Thoracic aorta (tissue), 2 donors: ENCODE measurements at regions not wholly inside any gene's neighbourhood (a gene's known extent, or its start where the extent isn't known, plus 50 kb on each side); places are given as distances from the start of the nearest gene placed in this dataset.

Experiments used
- ATAC-seq: fragments of 150-250 bp; one replicate; pipeline ENCODE4 v1.8.0; 2017; ENCODE audit warnings: low read depth; ENCODE audit not compliant: insufficient number of reproducible peaks, low FRiP score
- DNase-seq: peaks from one replicate; pipeline ENCODE4 v3.0.0-alpha.2; 2020; ENCODE audit warnings: low spot score
- H3K27ac ChIP-seq, 2 donors: fragments of 200-600 bp; sonication (generic); 1 replicate in 1 of 2; 2 replicates in 1 of 2; pipeline ENCODE4 v1.5.1; 2016; ENCODE audit warnings: mild to moderate bottlenecking in 2 of 2, moderate library complexity in 2 of 2
- H3K27me3 ChIP-seq: fragments of 200-600 bp; sonication (generic); replicated peaks from 2 replicates; pipeline ENCODE4 v1.6.0; 2016; ENCODE audit warnings: mild to moderate bottlenecking; ENCODE audit not compliant: insufficient read depth
- H3K36me3 ChIP-seq: fragments of 200-600 bp; sonication (generic); one replicate; pipeline ENCODE4 v1.5.1; 2016
- H3K4me1 ChIP-seq, 2 donors: fragments of 200-600 bp; sonication (generic); 1 replicate in 1 of 2; 2 replicates in 1 of 2; pipeline versions ENCODE4 v1.5.1 to v1.6.0; 2016; ENCODE audit warnings: low read depth in 2 of 2, mild to moderate bottlenecking in 1 of 2; ENCODE audit not compliant: control insufficient read depth in 1 of 2
- H3K4me3 ChIP-seq: fragments of 200-600 bp; sonication (generic); 2 replicates; pipeline ENCODE4 v1.5.1; 2016; ENCODE audit warnings: mild to moderate bottlenecking
- H3K9me3 ChIP-seq: fragments of 200-600 bp; sonication (generic); 2 replicates; pipeline ENCODE4 v1.5.1; 2016
- CTCF ChIP-seq: fragments of 200-600 bp; sonication (generic); IDR thresholded peaks from one replicate; pipeline ENCODE4 v1.5.1; 2019; ENCODE audit warnings: antibody characterized with exemption

GRCh38 chr4:125519371-125520146 is 204.8 kb downstream of the FAT4 start:
- Histone ChIP-seq H3K9me3 (no peaks in the 10 kb centered on the region), H3K36me3 (no peaks in the 10 kb centered on the region), H3K4me3 (no peak overlapping the region), H3K4me1 (peaks cover 0 to 19% of the 10 kb centered on the region in 2 donors), H3K27ac (peak overlapping the region; percentile 11 to 39), H3K27me3 (no peaks in the 10 kb centered on the region)
- ATAC-seq (no peak), DNase-seq (no peak)
- TF ChIP-seq CTCF: no peak

GRCh38 chr4:125520258-125520990 is 205.7 kb downstream of the FAT4 start:
- Histone ChIP-seq H3K4me1 (peaks cover 0 to 19% of the 10 kb centered on the region in 2 donors), H3K9me3 (no peaks in the 10 kb centered on the region), H3K4me3 (peak overlapping the region; percentile 36), H3K36me3 (no peaks in the 10 kb centered on the region), H3K27me3 (no peaks in the 10 kb centered on the region), H3K27ac (peak overlapping the region; percentile 19 to 39)
- TF ChIP-seq CTCF: no peak
- no peak for ATAC-seq
- no peak for DNase-seq

DNA sequence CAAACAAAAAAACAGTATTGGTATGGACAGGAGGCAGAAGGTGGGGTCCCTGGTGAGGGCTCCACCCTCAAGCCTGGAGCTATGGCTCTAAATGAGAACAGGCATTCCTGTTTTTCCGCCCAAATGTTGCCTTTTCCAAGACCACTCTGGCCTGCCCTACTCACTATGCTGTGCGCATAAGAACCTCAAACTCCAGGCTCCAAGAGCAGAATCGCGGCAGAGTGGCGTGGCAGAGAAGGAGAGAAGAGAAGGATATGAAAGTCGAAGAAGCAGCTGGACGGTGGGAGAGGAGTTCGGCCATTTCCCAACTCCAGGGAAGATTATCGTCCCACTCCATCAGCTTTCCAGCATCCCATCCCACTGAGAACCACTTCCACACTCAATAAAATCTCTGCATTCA is 207.8 kb downstream of the FAT4 start:
- no peaks in the 10 kb centered on the region for H3K9me3 ChIP-seq
- TF ChIP-seq CTCF: no peak
- H3K27ac ChIP-seq: no peak overlapping the region
- no peak overlapping the region for H3K4me3 ChIP-seq
- H3K4me1 ChIP-seq: peaks cover 0 to 18% of the 10 kb centered on the region in 2 donors
- DNase-seq: no peak
- ATAC-seq: no peak
- H3K27me3 ChIP-seq: no peaks in the 10 kb centered on the region
- no peaks in the 10 kb centered on the region for H3K36me3 ChIP-seq

DNA sequence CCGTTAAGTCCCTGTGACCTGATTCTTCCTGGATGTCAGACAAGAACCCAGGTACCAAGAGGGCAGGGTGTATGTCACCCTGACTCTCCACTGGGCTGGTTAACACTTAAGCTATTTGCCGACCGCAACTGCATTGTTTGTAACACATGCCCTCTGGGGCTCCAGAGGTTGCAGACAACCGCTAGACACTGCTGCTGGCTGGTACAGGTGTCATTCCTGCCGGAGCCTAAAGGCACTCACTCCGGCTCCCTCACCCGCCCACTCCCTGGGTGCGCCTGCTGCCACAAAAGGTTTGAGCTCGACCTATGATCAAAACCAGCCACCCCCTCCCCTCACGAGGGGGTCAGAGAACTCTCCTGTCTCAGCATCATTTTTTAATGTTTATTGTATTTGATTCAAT is 208.2 kb downstream of the FAT4 start:
- Histone ChIP-seq H3K36me3 (no peaks in the 10 kb centered on the region), H3K4me1 (peaks cover 0 to 14% of the 10 kb centered on the region in 2 donors), H3K27ac (no peak overlapping the region), H3K9me3 (no peaks in the 10 kb centered on the region), H3K4me3 (no peak overlapping the region), H3K27me3 (no peaks in the 10 kb centered on the region)
- no peak for TF ChIP-seq CTCF
- ATAC-seq (no peak), DNase-seq (no peak)

- ATAC-seq: no peak
- Histone ChIP-seq H3K27ac (no peak overlapping the region), H3K9me3 (no peaks in the 10 kb centered on the region), H3K4me1 (no peaks in the 10 kb centered on the region), H3K4me3 (no peak overlapping the region), H3K27me3 (no peaks in the 10 kb centered on the region), H3K36me3 (no peaks in the 10 kb centered on the region)
- DNase-seq: no peak
- no peak for TF ChIP-seq CTCF
These were observed 211.7 kb downstream of the FAT4 start for GRCh38 chr4:125526420-125526819.
